GM12872 (cell line): ENCODE measurements at regions not wholly inside any gene's neighbourhood (a gene's known extent, or its start where the extent isn't known, plus 50 kb on each side); places are given as distances from the start of the nearest gene placed in this dataset.

Experiments
- CTCF ChIP-seq: IDR thresholded peaks from 3 replicates; pipeline ENCODE4 v1.5.1; 2011; ENCODE audit warnings: low read depth, mild to moderate bottlenecking, low read length, moderate library complexity; ENCODE audit not compliant: insufficient read depth

GRCh38 chr2:117086943-117087250 lies 727.6 kb upstream of the DDX18 start:
- no peak for TF ChIP-seq CTCF

- TF ChIP-seq CTCF = no peak
Observed at GRCh38 chr2:117087535-117088291, 726.8 kb upstream of the DDX18 start.

- no peak for TF ChIP-seq CTCF
Observed at GRCh38 chr2:117091041-117091837, 723.3 kb upstream of the DDX18 start.

- no peak for TF ChIP-seq CTCF
Observed at GRCh38 chr2:117101613-117102012, 712.9 kb upstream of the DDX18 start.

- no peak for TF ChIP-seq CTCF
Observed at GRCh38 chr2:117108741-117109267, 705.7 kb upstream of the DDX18 start.

- TF ChIP-seq CTCF = no peak
Observed at GRCh38 chr2:117118994-117119393, 695.5 kb upstream of the DDX18 start.

GRCh38 chr2:117123362-117123761 lies 691.1 kb upstream of the DDX18 start:
- no peak for TF ChIP-seq CTCF
